GM18499 (cell line): ENCODE measurements at regions not wholly inside any gene's neighbourhood (a gene's known extent, or its start where the extent isn't known, plus 50 kb on each side); places are given as distances from the start of the nearest gene placed in this dataset.
"Not testable (repeated sequence)": the region's sequence is repeated elsewhere in the genome, so short reads cannot be mapped to it uniquely, and the experiment has no call there.

Source experiments
- ATAC-seq: cut with Tn5 transposase; IDR thresholded peaks from one replicate; pipeline ENCODE4 v1.9.1; 2021; ENCODE audit warnings: moderate number of reproducible peaks; ENCODE audit not compliant: insufficient read depth, unreplicated experiment

- ATAC-seq, result no peak
These were observed 286.4 kb upstream of the PRKD1 start for GRCh38 chr14:30214014-30214413.

GRCh38 chr14:30214461-30215090 lies 286.9 kb upstream of the PRKD1 start:
- no peak for ATAC-seq

- no peak for ATAC-seq
These were observed 291.3 kb upstream of the PRKD1 start for GRCh38 chr14:30218907-30219306.

- ATAC-seq, result no peak
These were observed 293.9 kb upstream of the PRKD1 start for GRCh38 chr14:30221546-30221945.

DNA sequence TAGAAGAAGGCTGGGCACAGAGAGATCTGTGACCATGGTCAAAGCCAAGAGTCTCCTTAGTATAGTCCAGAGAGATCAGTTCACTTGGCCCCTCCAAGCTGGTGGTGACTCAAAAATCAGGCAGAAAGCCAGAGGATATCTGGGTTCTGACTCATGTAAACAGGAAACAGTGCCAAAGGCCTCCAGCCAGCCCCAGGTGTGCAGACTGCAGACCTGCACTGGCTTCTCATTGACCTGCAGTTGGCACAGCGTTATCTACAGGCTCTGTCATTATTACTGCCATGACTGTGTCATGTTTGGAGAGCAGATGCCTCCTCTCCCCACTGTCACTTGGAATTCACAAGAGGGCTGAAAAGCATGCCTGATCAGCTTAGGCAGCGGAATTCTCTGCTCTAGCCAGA lies 295.7 kb upstream of the PRKD1 start:
- no peak for ATAC-seq

DNA sequence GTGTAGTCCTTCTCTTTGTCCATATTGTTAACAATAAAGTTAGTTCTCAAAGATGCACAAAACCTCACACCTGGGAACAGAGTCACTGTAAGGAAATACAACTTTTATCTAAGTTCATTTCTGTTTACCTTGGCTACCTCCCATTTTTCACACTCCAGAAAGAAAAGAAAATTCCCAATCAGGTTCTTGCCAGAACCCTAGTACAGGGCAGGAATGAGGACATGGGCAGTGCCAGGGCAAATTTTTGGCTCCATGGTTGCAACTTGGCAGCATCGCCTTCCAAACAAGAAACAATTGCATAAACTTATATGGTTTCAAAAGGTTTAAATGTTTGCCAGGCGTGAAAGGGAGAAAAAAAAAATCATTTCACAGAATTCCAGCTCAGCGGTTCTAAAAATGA lies 296.3 kb upstream of the PRKD1 start:
- ATAC-seq, result no peak

GRCh38 chr14:30225176-30225575 lies 297.5 kb upstream of the PRKD1 start:
- no peak for ATAC-seq

DNA sequence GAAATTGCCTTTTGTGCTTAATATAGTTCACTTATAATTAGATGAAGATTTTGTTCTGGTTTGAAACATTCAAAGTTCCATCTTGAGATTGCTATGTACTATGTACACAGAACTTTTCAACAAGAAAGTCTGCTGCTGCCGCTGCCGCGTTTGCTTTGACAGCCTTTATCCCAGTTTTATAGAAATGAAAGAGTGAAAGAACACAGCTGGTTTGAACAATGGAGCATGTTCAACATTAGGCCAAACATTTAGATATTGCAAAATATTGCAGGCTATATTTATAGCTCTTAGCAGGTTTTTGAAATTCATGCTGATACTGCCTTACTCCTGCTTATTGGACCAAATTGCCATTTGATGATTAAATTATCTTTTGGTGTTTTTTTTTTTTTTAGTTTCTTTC lies 299.8 kb upstream of the PRKD1 start:
- no peak for ATAC-seq

- ATAC-seq, result no peak
These were observed 300.2 kb upstream of the PRKD1 start for GRCh38 chr14:30227876-30228275.

GRCh38 chr14:30230719-30231118 lies 303.1 kb upstream of the PRKD1 start:
- ATAC-seq, result no peak

DNA sequence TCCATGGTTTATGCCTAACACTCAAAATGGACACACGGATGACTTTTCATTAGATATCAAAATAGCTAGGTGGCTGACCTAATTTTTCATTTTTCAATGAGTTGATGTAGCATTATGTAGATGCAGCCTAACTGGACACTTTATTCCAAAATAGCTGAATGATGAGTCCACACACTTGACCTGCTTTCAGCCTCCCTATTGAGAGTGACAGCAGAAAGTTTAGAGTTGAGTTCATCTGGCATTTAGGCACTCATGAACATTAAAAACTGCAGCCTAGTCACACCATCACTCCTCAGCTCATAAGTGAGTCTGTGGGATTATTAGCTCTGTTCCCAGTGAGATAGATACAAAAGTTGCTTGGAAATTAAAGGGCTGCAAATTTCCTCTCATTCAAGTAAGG lies 307.3 kb upstream of the PRKD1 start:
- ATAC-seq, result no peak

DNA sequence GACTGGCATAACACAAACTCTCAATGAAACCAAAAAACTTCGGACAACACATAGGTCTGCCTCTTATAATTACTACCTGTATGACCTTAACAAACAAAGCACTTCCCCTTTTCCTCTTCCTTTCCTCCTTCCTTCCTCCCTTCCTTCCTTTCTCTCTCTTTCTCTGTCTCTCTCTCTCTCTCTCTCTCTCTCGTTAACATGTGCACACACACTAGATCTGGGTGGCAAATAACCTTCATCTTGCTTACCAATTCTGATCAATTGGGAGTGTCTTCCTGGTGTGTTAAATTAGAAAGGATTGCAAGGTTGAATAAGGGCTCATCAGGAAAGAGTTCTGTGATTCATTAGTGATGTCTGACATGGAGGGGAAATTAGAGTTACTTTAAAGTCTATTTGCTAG lies 307.8 kb upstream of the PRKD1 start:
- ATAC-seq, result no peak

GRCh38 chr14:30238936-30239335 lies 311.3 kb upstream of the PRKD1 start:
- ATAC-seq, result no peak

DNA sequence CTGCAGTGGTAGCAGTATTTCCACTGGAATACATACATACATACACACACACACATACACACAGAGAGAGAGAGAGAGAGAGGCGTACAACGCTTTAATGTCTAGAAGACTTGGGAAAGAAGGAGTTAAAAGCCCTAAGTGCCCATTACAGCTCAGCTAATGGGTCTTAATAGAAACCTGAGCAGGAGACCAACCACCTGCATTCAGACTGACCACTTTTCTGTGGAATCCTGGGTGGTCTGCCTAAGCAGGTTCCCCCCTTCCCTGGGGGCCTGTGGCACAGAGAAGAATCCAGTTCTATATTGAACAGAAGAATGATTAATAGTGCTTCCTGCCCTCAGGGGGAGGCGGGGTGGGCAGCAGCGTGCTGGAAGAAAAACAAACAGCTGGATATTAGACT lies 312.4 kb upstream of the PRKD1 start:
- ATAC-seq, result no peak

DNA sequence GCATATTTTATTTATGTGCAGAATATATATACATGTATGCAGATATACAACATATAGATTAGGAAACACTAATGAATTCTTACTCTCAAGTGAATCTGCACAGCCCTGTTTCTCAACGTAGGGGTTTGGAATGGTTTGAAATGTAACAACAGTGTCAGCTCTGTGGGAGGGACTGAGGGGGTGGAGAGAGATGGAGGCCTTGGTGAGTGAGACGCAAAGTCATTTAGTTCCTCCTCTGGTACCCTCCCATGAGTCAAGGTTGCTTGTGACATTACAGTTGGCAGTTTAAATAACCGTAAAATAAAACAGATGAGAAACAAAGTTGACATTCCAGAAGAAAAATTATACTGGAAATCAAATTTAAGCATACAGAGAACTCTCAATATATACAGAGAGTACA lies 313.0 kb upstream of the PRKD1 start:
- ATAC-seq, result no peak

- ATAC-seq, result no peak
These were observed 315.1 kb upstream of the PRKD1 start for GRCh38 chr14:30242744-30243143.

DNA sequence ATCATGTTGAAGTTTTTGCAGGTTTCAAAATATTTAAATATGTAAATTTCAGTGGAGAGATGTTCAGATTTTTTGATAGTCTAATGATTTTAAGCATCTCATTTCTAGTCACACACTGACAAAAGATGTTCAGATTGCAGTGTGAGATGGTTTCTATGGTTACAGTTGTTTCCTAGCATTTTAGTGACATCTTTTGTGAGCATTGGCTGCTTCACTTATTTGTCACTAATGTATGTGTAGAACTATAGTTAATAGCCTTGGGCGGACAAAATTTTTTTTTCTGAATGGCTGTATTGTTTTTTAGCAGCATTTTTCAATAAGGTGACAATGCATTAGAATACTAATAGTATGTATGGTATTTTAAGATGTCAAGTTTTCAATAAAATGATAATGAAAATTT lies 315.6 kb upstream of the PRKD1 start:
- no peak for ATAC-seq

- ATAC-seq, result no peak
These were observed 315.2 kb upstream of the G2E3 start for GRCh38 chr14:30243805-30244204.

GRCh38 chr14:30244348-30244747 lies 314.6 kb upstream of the G2E3 start:
- not testable (repeated sequence) for ATAC-seq

DNA sequence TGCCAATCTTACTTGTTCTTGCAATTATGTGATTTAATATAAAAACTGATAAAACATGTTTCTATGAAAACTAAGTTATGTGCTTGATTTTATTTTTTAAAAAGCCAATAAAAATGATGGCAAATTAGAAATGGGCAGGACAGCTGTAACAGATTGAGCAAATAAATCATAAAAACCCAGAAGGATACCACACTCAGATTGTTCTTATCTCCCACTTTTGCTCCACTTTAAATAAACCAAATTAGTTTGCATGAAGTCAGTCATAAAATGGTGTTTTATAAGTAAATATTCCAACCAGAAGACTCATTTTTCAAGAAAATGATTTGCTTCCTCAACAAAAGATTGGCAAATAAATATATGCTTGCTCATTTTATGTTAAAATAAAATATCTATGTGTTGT lies 307.9 kb upstream of the G2E3 start:
- ATAC-seq, result no peak

DNA sequence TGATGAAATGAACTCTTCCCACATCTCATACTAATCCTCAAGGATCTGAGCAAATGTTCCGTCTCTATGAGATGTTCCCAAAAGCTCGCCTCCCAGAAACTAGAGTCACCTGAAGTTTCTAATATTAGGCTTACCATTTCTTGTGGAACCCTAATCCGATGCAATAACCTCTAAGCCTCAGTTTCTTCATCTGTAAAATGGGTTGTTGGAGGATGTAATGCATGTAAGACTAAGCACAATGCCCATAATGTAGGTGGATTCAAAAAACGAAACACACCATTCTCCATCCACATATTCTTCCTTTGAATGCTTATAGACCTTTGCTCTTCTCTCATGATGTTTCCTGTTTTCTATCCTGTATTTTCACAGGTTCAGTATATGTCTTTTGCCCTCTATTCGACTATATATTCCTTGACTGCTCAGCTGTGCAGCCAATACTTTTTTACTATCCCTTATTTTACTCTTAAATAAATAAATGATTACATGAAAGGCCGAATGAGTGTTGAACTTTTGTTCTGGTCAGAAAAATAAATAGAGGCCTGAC lies 307.3 kb upstream of the G2E3 start:
- no peak for ATAC-seq

- ATAC-seq, result no peak
These were observed 306.8 kb upstream of the G2E3 start for GRCh38 chr14:30252151-30252550.
